K562 (cell line): ENCODE measurements at regions not wholly inside any gene's neighbourhood (a gene's known extent, or its start where the extent isn't known, plus 50 kb on each side); places are given as distances from the start of the nearest gene placed in this dataset.

Experiments used
- ATAC-seq: fragments of 200-7000 bp; cut with Tn5 transposase; 3 replicates; pipeline ENCODE4 v1.9.1; 2020; ENCODE audit warnings: moderate library complexity
- BruUV-seq: library from RNA; stranded (reverse); fragments of 400-500 nt; replicated peaks from 2 replicates; lab custom pipeline; 2021; lab: Mats Ljungman, UMichigan
- CTCF ChIA-PET: fragments of 300-600 bp; formaldehyde crosslinking; extraction: SDS; loops from one replicate; lab custom pipeline; 2021; ENCODE audit warnings: low intra/inter-chr PET ratio; lab: Yijun Ruan, JAX
- POLR2A ChIA-PET: fragments of 300-600, 350-650 bp; sonication (Branson Sonifier 250); formaldehyde crosslinking; extraction: SDS; loops from one replicate; lab custom pipeline; 2021; ENCODE audit warnings: antibody characterized with exemption, inconsistent platforms; lab: Yijun Ruan, JAX
- DNase-seq, 4 experiments: peaks; one replicate each; pipeline versions ENCODE4 v3.0.0 to v3.0.0-alpha.2; 2011 to 2018; ENCODE audit warnings: low spot score in 3 of 4, mixed read lengths in 3 of 4; ENCODE audit errors: extremely low read depth in 1 of 4
- FAIRE-seq: peaks from 2 replicates; lab custom pipeline; 2011; peaks lifted over from hg19 to GRCh38; lab: Jason Lieb, UNC
- H2AFZ ChIP-seq: 2 replicates; pipeline ENCODE4 v1.6.0; 2011; ENCODE audit warnings: low read depth, low read length, control low read depth, inconsistent platforms
- H3K27ac ChIP-seq: fragments of 200-600 bp; 3 replicates; pipeline ENCODE4 v1.8.0; 2011; ENCODE audit warnings: low read depth, mild to moderate bottlenecking, control low read depth, inconsistent platforms, low read length, moderate library complexity, mixed read lengths; ENCODE audit errors: extremely low read depth
- H3K27me3 ChIP-seq, 2 experiments: fragments of 300-600 bp in 1 of 2; 2 replicates in 1 of 2; 3 replicates in 1 of 2; pipeline versions ENCODE4 v1.6.0 to v1.8.0; 2011; ENCODE audit warnings: inconsistent platforms in 2 of 2, low read length in 2 of 2, mild to moderate bottlenecking in 1 of 2, mixed read lengths in 1 of 2, moderate library complexity in 1 of 2; ENCODE audit not compliant: control insufficient read depth in 2 of 2, insufficient read depth in 2 of 2
- H3K36me3 ChIP-seq: fragments of 300-600 bp; 3 replicates; pipeline ENCODE4 v1.8.0; 2011; ENCODE audit warnings: mild to moderate bottlenecking, low read length, inconsistent platforms; ENCODE audit not compliant: control insufficient read depth, insufficient read depth
- H3K4me1 ChIP-seq, 2 experiments: fragments of 200-600 bp in 1 of 2; replicated peaks in 1 of 2; 2 replicates in 1 of 2; 3 replicates in 1 of 2; pipeline versions ENCODE4 v1.5.1 to v1.8.0; 2011; ENCODE audit warnings: inconsistent platforms in 2 of 2, low read length in 2 of 2, mild to moderate bottlenecking in 1 of 2, mixed read lengths in 1 of 2, moderate library complexity in 1 of 2; ENCODE audit not compliant: control insufficient read depth in 2 of 2, insufficient read depth in 2 of 2
- H3K4me2 ChIP-seq: 2 replicates; pipeline ENCODE4 v1.6.1; 2011; ENCODE audit warnings: low read length, control low read depth, inconsistent platforms, mixed read lengths; ENCODE audit not compliant: insufficient read depth
- H3K4me3 ChIP-seq: fragments of 200-600 bp; sonication (generic), shearing (Covaris generic); 2 replicates; pipeline ENCODE4 v1.5.1; 2016; ENCODE audit warnings: control low read depth, inconsistent platforms
- H3K79me2 ChIP-seq: fragments of 200-600 bp; 3 replicates; pipeline ENCODE4 v1.8.0; 2011; ENCODE audit warnings: low read length, inconsistent platforms; ENCODE audit not compliant: control insufficient read depth, insufficient read depth
- H3K9ac ChIP-seq, 2 experiments: 2 replicates each; pipeline versions ENCODE4 v1.6.0 to v1.6.1; 2011; ENCODE audit warnings: low read depth in 2 of 2, low read length in 2 of 2, control low read depth in 1 of 2, inconsistent platforms in 1 of 2, mild to moderate bottlenecking in 1 of 2, mixed read lengths in 1 of 2; ENCODE audit not compliant: insufficient read depth in 1 of 2
- H3K9me1 ChIP-seq: one replicate; pipeline ENCODE4 v1.6.0; 2011; ENCODE audit warnings: inconsistent platforms, mild to moderate bottlenecking, low read length, moderate library complexity; ENCODE audit not compliant: control insufficient read depth, insufficient read depth
- H3K9me3 ChIP-seq: replicated peaks from 2 replicates; pipeline ENCODE4 v1.5.1; 2011; ENCODE audit warnings: low read depth, low read length, inconsistent platforms; ENCODE audit not compliant: control insufficient read depth, insufficient read depth
- H4K20me1 ChIP-seq: replicated peaks from 2 replicates; pipeline ENCODE4 v1.6.1; 2011; ENCODE audit warnings: low read length, inconsistent platforms, mixed read lengths; ENCODE audit not compliant: control insufficient read depth, insufficient read depth
- ATF1 ChIP-seq, 2 experiments: fragments of 450-650 bp in 1 of 2; IDR thresholded peaks; 2 replicates each; pipeline ENCODE4 v1.6.1; 2016; ENCODE audit warnings: missing compliant biosample characterization in 1 of 2, missing genetic modification characterization in 1 of 2
- ATF3 ChIP-seq, 2 experiments: fragments of 450-650 bp in 1 of 2; sonication (generic) in 1 of 2; formaldehyde crosslinking in 1 of 2; IDR thresholded peaks in 1 of 2; conservative IDR thresholded peaks in 1 of 2; 2 replicates each; pipeline versions ENCODE4 v1.6.1 to v1.8.1; 2016 to 2023; ENCODE audit warnings: mild to moderate bottlenecking in 2 of 2, moderate library complexity in 2 of 2, inconsistent platforms in 1 of 2, missing genetic modification reagents in 1 of 2
- ATF7 ChIP-seq: fragments of 450-650 bp; IDR thresholded peaks from 2 replicates; pipeline ENCODE4 v1.7.1; 2014; ENCODE audit warnings: mild to moderate bottlenecking, moderate library complexity
- GTF2E2 ChIP-seq: fragments of 200-800 bp; sonication (Bioruptor generic); IDR thresholded peaks from 2 replicates; pipeline ENCODE4 v1.6.1; 2016; ENCODE audit warnings: missing genetic modification characterization, missing compliant biosample characterization
- WGBS: fragments of 100-300 bp; shearing (Covaris generic); methylation state at CpG from one replicate; pipeline ENCODE4 v1.1.6; 2016; ENCODE audit warnings: low coverage, mixed read lengths; ENCODE audit not compliant: insufficient coverage; ENCODE audit errors: missing lambda C conversion rate; 5-methylcytosine and 5-hydroxymethylcytosine counted together
- in situ Hi-C: fragments of 300-500 bp; cut with MboI; formaldehyde crosslinking; loops from 4 replicates; pipeline ENCODE4 v1.15.0; 2018; ENCODE audit warnings: inconsistent platforms, mixed read lengths
- intact Hi-C: fragments of 100-400 bp; cut with micrococcal nuclease; formaldehyde crosslinking; loops from 2 replicates; pipeline ENCODE4 v1.14.2; 2022

DNA sequence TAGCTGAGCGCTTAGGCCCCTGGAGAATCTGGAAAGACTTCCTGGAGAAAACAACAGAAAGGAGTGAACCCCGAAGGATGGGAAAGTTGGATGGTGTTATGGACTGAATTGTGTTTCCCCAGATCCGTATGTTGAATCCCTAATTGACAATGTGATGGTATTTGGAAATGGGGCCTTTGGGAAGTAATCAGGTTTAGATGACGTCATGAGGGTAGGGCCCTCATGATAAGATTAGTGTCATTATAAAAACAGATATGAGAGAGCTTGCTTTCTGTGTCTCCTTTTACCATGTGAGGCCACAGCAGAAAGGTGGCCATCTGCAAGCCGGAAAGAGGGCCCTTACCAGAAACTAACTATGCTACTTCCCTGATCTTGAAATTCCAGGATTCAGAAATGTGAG is 159.5 kb downstream of the QDPR start:
- Histone ChIP-seq H3K79me2 (no peaks in the 10 kb centered on the region), H3K4me1 (no peaks in the 10 kb centered on the region), H3K9me1 (no peaks in the 10 kb centered on the region), H4K20me1 (no peaks in the 10 kb centered on the region), H3K36me3 (no peaks in the 10 kb centered on the region), H3K27ac (no peak overlapping the region), H3K4me3 (no peak overlapping the region), H3K27me3 (no peaks in the 10 kb centered on the region), H2AFZ (no peak overlapping the region), H3K4me2 (no peak overlapping the region), H3K9ac (no peak overlapping the region), H3K9me3 (no peaks in the 10 kb centered on the region)
- no peak for ATAC-seq
- no TSS peak for BruUV-seq
- ChIA-PET CTCF (no interaction called here), POLR2A (no interaction called here)
- WGBS, result 3% methylated on average over 5 of the region's 5 CpGs
- intact Hi-C loops, result no loop called here
- no peak for DNase-seq
- no peak for FAIRE-seq
- in situ Hi-C loops, result loop anchor here (25.0 kb wide), 1 partner anchor 1235 kb away; no protein-coding TSS in a partner anchor
- TF ChIP-seq ATF7 (peak; percentile 19; the same call in 1 of the 2 replicates), ATF3 (IDR thresholded peaks at IDR 0.05) (peak; percentile 28; the same call in 1 of the 2 replicates), ATF3 (CRISPR knock-in tag; conservative IDR thresholded peaks at IDR 0.05) (no peak), GTF2E2 (no peak), ATF1 (CRISPR knock-in tag; IDR thresholded peaks at IDR 0.05) (no peak), ATF1 (tag; IDR thresholded peaks at IDR 0.05) (peak; percentile 52; the same call in 1 of the 2 replicates)
